ENCODE measurements at regions not wholly inside any gene's neighbourhood (a gene's known extent, or its start where the extent isn't known, plus 50 kb on each side); places are given as distances from the start of the nearest gene placed in this dataset.

GRCh38 chr5:175363300-175363699 is 80.7 kb downstream of the DRD1 start:
- Histone ChIP-seq H3K4me1 (no peaks in the 10 kb centered on the region), H3K27me3 (peaks cover 0 to 5% (median 0%) of the 10 kb centered on the region in 3 donors), H3K4me3 (no peak overlapping the region), H3K36me3 (no peaks in the 10 kb centered on the region), H3K27ac (no peak overlapping the region), H3K9me3 (no peaks in the 10 kb centered on the region)
- TF ChIP-seq POLR2A (IDR thresholded peaks at IDR 0.05), result no peak
- no peak for TF ChIP-seq CTCF (IDR thresholded peaks at IDR 0.05)
- TF ChIP-seq POLR2AphosphoS5 (IDR thresholded peaks at IDR 0.05), result no peak
- no peak for TF ChIP-seq EP300 (IDR thresholded peaks at IDR 0.05)
- intact Hi-C loops (cut with DNase I; ENCODE audit: low total_unique reads), result no loop called here
- no peak for DNase-seq
- WGBS, 5 donors, result 79 to 89% (median 88%) methylated on average over 5 of the region's 5 CpGs

- no peaks in the 10 kb centered on the region for H3K9me3 ChIP-seq
- H3K4me3 ChIP-seq, result no peak overlapping the region
- DNase-seq, result no peak
- intact Hi-C loops (cut with DNase I; ENCODE audit: low total_unique reads), result no loop called here
- H3K27ac ChIP-seq, result no peak overlapping the region
- TF ChIP-seq POLR2AphosphoS5 (IDR thresholded peaks at IDR 0.05), result no peak
- TF ChIP-seq POLR2A (IDR thresholded peaks at IDR 0.05), result no peak
- TF ChIP-seq EP300 (IDR thresholded peaks at IDR 0.05), result no peak
- TF ChIP-seq CTCF (IDR thresholded peaks at IDR 0.05), result no peak
- no peaks in the 10 kb centered on the region for H3K4me1 ChIP-seq
- 83 to 92% (median 85%) methylated on average over 1 of the region's 1 CpG for WGBS, 5 donors
- H3K27me3 ChIP-seq, result peaks cover 0 to 10% (median 0%) of the 10 kb centered on the region in 3 donors
- no peaks in the 10 kb centered on the region for H3K36me3 ChIP-seq
Observed at GRCh38 chr5:175357995-175358394, 86.0 kb downstream of the DRD1 start.

GRCh38 chr5:175356428-175356827 is 87.6 kb downstream of the DRD1 start:
- WGBS, 5 donors, result 62 to 77% (median 71%) methylated on average over 10 of the region's 10 CpGs
- peaks cover 0 to 10% (median 0%) of the 10 kb centered on the region in 3 donors for H3K27me3 ChIP-seq
- H3K27ac ChIP-seq, result no peak overlapping the region
- intact Hi-C loops (cut with DNase I; ENCODE audit: low total_unique reads), result no loop called here
- no peaks in the 10 kb centered on the region for H3K36me3 ChIP-seq
- no peak for DNase-seq
- H3K9me3 ChIP-seq, result no peaks in the 10 kb centered on the region
- H3K4me1 ChIP-seq, result no peaks in the 10 kb centered on the region
- H3K4me3 ChIP-seq, result no peak overlapping the region
- TF ChIP-seq CTCF (IDR thresholded peaks at IDR 0.05) (no peak), POLR2A (IDR thresholded peaks at IDR 0.05) (no peak), POLR2AphosphoS5 (IDR thresholded peaks at IDR 0.05) (no peak), EP300 (IDR thresholded peaks at IDR 0.05) (no peak)

- H3K27me3 ChIP-seq, result peaks cover 0 to 17% (median 0%) of the 10 kb centered on the region in 3 donors
- TF ChIP-seq EP300 (IDR thresholded peaks at IDR 0.05) (no peak), POLR2AphosphoS5 (IDR thresholded peaks at IDR 0.05) (no peak), POLR2A (IDR thresholded peaks at IDR 0.05) (no peak), CTCF (IDR thresholded peaks at IDR 0.05) (no peak)
- no peaks in the 10 kb centered on the region for H3K9me3 ChIP-seq
- DNase-seq, result no peak
- intact Hi-C loops (cut with DNase I; ENCODE audit: low total_unique reads), result no loop called here
- H3K36me3 ChIP-seq, result no peaks in the 10 kb centered on the region
- H3K4me3 ChIP-seq, result no peak overlapping the region
- 28 to 47% (median 32%) methylated on average over 8 of the region's 8 CpGs for WGBS, 5 donors
- no peak overlapping the region for H3K27ac ChIP-seq
- H3K4me1 ChIP-seq, result no peaks in the 10 kb centered on the region
Observed at GRCh38 chr5:175354964-175355363, 89.0 kb downstream of the DRD1 start.
